Duodenal mucosa (tissue), 2 donors: ENCODE measurements at regions not wholly inside any gene's neighbourhood (a gene's known extent, or its start where the extent isn't known, plus 50 kb on each side); places are given as distances from the start of the nearest gene placed in this dataset.
"Not testable (repeated sequence)": the region's sequence is repeated elsewhere in the genome, so short reads cannot be mapped to it uniquely, and the experiment has no call there.

ENCODE experiments used
- H3K27ac ChIP-seq: one replicate; pipeline ENCODE4 v1.7.0; 2013; ENCODE audit warnings: low read depth, low read length
- H3K27me3 ChIP-seq, 2 donors: one replicate each; pipeline ENCODE4 v1.7.0; 2013; ENCODE audit warnings: low read length in 2 of 2, control low read depth in 1 of 2; ENCODE audit not compliant: insufficient read depth in 2 of 2, control insufficient read depth in 1 of 2
- H3K36me3 ChIP-seq, 2 donors: one replicate each; pipeline ENCODE4 v1.7.0; 2013; ENCODE audit warnings: low read length in 2 of 2, control low read depth in 1 of 2; ENCODE audit not compliant: insufficient read depth in 2 of 2, control insufficient read depth in 1 of 2
- H3K4me1 ChIP-seq, 2 donors: one replicate each; pipeline ENCODE4 v1.7.0; 2013; ENCODE audit warnings: low read length in 2 of 2, control low read depth in 1 of 2; ENCODE audit not compliant: insufficient read depth in 2 of 2, control insufficient read depth in 1 of 2
- H3K4me3 ChIP-seq, 2 donors: one replicate each; pipeline ENCODE4 v1.7.0; 2013; ENCODE audit warnings: low read length in 2 of 2, low read depth in 1 of 2
- H3K9ac ChIP-seq, 2 donors: one replicate each; pipeline ENCODE4 v1.7.0; 2013; ENCODE audit warnings: low read length in 2 of 2, low read depth in 1 of 2
- H3K9me3 ChIP-seq, 2 donors: one replicate each; pipeline ENCODE4 v1.7.0; 2013; ENCODE audit warnings: low read length in 2 of 2, control low read depth in 1 of 2; ENCODE audit not compliant: control insufficient read depth in 1 of 2

DNA sequence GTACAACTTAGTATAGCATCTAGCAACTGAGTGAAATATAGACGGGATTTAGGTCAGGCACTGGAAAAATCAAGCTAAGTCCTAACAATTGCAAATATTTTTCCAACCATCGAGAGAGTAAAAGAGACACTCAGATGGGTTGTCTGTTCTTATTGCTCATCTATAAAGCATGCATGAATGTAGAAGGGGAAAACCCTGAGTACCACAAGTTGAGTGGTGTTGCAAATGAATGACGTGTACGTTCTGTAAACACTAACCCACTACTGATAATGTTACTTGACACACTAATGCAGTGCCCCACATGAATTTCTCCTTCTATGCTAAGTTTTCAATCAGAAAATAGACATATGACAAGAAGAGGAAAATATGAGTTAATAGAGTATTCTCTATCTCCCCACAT is 211.2 kb downstream of the COX18 start:
- Histone ChIP-seq H3K9me3 (no peaks in the 10 kb centered on the region), H3K4me3 (no peak overlapping the region), H3K36me3 (no peaks in the 10 kb centered on the region), H3K27me3 (no peaks in the 10 kb centered on the region), H3K4me1 (no peaks in the 10 kb centered on the region), H3K27ac (no peak overlapping the region), H3K9ac (no peak overlapping the region)

DNA sequence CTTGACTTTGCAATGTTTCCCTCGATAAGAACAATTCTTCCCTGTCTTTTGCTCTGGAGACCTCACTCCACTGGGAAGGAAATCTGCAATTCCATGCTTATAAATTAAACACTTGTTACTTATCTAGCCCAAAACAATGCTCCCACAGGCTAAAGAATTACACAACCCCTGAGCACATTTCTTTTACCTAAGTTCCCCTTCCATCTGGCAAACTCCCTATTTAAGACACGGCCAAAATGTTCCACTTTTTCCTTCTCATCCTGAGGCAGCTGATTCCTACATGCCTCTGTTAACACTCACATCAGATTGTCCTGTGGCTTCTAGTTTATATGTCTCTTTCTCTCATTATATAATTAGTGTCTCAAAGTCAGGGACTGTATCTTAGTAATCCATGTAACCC is 211.7 kb downstream of the COX18 start:
- Histone ChIP-seq H3K9ac (no peak overlapping the region), H3K36me3 (no peaks in the 10 kb centered on the region), H3K4me3 (no peak overlapping the region), H3K27me3 (no peaks in the 10 kb centered on the region), H3K9me3 (no peaks in the 10 kb centered on the region), H3K27ac (no peak overlapping the region), H3K4me1 (no peaks in the 10 kb centered on the region)

DNA sequence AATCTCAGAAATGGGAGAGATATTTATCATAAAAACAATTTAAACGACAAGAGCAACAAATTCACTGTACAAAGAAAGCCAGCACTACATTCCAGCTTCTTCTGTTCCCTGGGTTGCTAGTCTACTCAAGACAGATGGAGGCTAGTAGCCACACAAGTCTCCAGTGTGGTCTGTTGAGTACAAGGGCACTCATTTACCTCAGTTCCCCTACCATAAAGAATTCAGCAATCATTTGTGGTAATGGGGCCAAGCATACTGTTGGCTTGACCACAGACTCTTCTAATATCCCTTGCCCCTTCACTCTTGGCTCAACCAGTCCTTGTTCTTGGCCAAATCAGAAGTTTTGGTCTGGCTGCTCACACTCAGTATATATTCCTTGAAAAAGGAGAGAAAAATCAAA is 212.3 kb downstream of the COX18 start:
- Histone ChIP-seq H3K9ac (no peak overlapping the region), H3K4me1 (no peaks in the 10 kb centered on the region)

DNA sequence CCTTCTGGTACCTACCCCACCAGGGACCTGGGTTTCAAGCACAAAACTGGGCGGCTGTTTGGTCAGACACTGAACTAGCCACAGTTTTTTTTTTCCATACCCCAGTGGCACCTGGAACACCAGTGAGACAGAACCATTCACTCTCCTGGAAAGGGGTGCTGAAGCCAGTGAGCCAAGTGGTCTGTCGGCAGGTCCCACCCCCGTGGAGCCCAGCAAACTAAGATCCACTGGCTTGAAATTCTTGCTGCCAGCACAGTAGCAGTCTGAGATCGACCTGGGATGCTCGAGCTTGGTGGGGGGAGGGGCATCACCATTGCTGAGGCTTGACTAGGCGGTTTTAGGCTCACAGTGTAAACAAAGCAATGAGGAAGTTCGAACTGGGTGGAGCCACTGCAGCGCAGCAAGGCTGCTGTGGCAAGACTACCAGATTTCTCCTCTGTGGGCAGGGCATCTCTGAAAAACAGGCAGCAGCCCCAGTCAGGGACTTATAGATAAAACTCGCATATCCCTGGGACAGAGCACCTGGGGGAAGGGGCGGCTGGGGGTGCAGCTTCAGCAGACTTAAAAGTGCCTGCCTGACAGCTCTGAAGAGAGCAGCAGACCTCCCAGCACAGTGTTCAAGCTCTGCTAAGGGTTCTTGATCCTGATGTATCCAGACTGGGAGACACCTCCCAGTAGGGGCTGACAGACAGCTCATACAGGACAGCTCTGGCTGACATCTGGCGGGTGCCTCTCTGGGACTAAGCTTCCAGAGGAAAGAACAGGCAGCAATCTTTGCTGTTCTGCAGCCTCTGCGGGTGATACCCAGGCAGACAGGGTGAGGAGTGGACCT is 223.0 kb downstream of the COX18 start:
- Histone ChIP-seq H3K27me3 (no peaks in the 10 kb centered on the region), H3K9me3 (no peaks in the 10 kb centered on the region), H3K4me1 (no peaks in the 10 kb centered on the region), H3K9ac (no peak overlapping the region), H3K4me3 (no peak overlapping the region), H3K27ac (no peak overlapping the region), H3K36me3 (no peaks in the 10 kb centered on the region)

More for the DNA sequence above, 212.3 kb downstream of the COX18 start:
- no peaks in the 10 kb centered on the region for H3K9me3 ChIP-seq
- H3K27me3 ChIP-seq, result no peaks in the 10 kb centered on the region
- no peak overlapping the region for H3K27ac ChIP-seq
- no peak overlapping the region for H3K4me3 ChIP-seq
- no peaks in the 10 kb centered on the region for H3K36me3 ChIP-seq

DNA sequence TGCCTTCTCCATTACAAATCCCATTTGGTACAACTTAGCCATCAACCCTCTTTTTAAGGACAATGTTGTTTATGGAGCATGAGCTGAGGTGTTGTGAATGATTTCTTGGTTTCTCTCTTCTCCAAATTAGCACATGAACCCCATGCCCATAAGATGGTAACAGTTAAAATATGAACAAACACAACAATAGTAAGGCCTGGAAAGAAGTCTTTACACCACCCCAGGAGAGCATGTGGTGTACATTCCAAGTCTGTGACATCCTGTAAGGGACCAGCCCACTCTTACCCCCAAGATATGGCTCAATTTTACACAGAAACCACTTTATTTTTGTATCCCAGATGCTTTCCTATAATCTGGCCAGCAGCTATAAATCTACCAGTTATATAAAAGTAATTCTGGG is 226.1 kb downstream of the COX18 start:
- no peaks in the 10 kb centered on the region for H3K9me3 ChIP-seq
- no peak overlapping the region for H3K9ac ChIP-seq
- no peaks in the 10 kb centered on the region for H3K27me3 ChIP-seq
- no peak overlapping the region for H3K4me3 ChIP-seq
- H3K36me3 ChIP-seq, result no peaks in the 10 kb centered on the region
- no peak overlapping the region for H3K27ac ChIP-seq
- no peaks in the 10 kb centered on the region for H3K4me1 ChIP-seq

DNA sequence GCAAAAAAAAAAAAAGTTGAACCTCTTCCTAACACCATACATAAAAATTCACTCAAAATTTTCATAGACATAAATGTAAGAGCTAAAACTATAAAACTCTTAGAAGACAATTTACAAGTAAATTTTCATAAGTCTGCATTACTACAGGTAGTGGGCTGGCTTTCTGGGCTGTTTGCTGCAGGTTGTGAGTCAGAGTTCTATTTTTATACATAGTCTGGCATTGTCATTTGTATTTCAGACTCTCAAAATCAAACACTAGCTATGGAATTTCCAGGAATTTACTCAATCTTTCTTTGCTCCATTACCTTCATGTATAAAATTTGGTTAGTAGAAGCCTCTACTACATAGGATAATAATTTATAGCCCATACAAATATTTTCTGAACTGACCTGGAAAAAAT is 227.2 kb downstream of the COX18 start:
- no peak overlapping the region for H3K9ac ChIP-seq
- no peaks in the 10 kb centered on the region for H3K27me3 ChIP-seq
- no peaks in the 10 kb centered on the region for H3K36me3 ChIP-seq
- H3K4me1 ChIP-seq, result no peaks in the 10 kb centered on the region
- H3K27ac ChIP-seq, result no peak overlapping the region
- H3K4me3 ChIP-seq, result no peak overlapping the region
- no peaks in the 10 kb centered on the region for H3K9me3 ChIP-seq

DNA sequence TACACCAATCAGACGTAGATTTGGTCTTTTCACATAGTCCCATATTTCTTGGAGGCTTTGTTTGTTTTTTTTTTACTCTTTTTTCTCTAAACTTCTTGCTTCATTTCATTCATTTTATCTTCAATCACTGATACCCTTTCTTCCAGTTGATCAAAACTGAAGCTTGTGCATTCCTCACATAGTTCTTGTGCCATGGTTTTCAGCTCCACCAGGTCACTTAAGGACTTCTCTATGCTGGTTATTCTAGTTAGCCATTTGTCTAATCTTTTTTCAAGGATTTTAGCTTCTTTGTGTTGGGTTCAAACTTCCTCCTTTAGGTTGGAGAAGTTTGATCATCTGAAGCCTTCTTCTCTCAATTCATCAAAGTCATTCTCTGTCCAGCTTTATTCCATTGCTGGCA is 229.3 kb downstream of the COX18 start:
- H3K4me1 ChIP-seq, H3K36me3 ChIP-seq, H3K27ac ChIP-seq, H3K4me3 ChIP-seq, H3K27me3 ChIP-seq, H3K9ac ChIP-seq, H3K9me3 ChIP-seq: not testable (repeated sequence)

DNA sequence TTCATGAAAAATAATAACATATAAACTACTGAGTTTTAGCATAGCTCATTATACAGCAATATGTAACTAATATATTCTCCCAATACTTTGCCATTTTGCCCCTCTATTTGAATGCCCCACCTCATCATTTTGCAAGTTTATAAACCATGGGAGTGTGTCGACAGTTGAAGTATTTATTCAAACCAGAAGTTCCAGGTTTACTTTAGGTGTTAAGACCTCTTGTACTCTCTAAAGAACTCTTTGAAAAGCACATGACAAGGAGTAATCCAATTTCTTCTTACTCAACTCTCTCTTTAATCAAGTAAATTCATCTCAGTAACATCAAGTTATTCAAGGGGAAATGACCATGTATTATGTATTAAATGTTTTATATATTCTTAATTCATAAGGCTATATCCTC is 240.7 kb downstream of the COX18 start:
- no peaks in the 10 kb centered on the region for H3K27me3 ChIP-seq
- H3K36me3 ChIP-seq, result no peaks in the 10 kb centered on the region
- no peak overlapping the region for H3K4me3 ChIP-seq
- H3K9ac ChIP-seq, result no peak overlapping the region
- H3K27ac ChIP-seq, result no peak overlapping the region
- H3K9me3 ChIP-seq, result peaks cover 0 to 3% of the 10 kb centered on the region in 2 donors
- no peaks in the 10 kb centered on the region for H3K4me1 ChIP-seq

DNA sequence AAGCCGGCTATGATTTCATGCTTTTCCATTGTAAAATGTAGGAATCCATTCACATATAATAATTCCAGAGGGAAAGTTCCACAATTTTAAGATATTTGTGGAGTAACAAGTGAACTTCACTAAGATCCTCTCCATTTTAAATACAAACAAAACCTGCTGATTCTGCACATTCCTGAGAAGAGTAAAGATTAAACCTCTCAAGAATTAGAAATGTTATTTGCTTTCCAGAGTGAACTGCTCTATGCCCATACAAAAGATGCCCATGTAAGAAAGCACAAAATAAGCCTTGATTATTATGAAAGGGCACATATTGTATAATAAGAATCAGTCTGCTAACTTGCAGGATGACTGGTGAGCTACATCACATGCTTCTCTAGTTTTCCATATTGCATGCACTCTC is 241.5 kb downstream of the COX18 start:
- H3K27me3 ChIP-seq, result no peaks in the 10 kb centered on the region
- no peak overlapping the region for H3K27ac ChIP-seq

DNA sequence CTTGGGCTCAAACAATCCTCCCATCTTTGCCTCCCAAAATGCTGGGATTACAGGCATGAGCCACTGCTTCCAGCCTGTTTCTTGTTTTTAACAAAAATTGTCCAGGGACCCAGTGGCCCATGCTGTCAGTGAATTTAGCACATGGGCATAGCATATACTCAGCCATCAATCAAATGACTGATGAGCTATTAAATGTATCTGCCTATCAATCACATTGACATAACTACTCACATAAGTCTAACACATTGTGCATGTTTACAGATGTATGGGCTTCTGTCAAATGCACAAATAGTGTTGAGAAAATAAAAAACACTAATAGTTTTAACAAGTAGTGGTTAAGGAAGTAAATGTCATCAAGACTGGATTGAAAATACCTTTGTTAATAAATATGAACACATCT is 249.4 kb downstream of the COX18 start:
- Histone ChIP-seq H3K4me3 (no peak overlapping the region), H3K4me1 (no peaks in the 10 kb centered on the region), H3K36me3 (no peaks in the 10 kb centered on the region), H3K27ac (no peak overlapping the region), H3K27me3 (no peaks in the 10 kb centered on the region), H3K9me3 (no peaks in the 10 kb centered on the region), H3K9ac (no peak overlapping the region)

More for the DNA sequence above, 241.5 kb downstream of the COX18 start:
- Histone ChIP-seq H3K4me1 (no peaks in the 10 kb centered on the region), H3K9ac (no peak overlapping the region), H3K4me3 (no peak overlapping the region), H3K9me3 (peaks cover 0 to 2% of the 10 kb centered on the region in 2 donors), H3K36me3 (no peaks in the 10 kb centered on the region)
